ENCODE measurements at regions not wholly inside any gene's neighbourhood (a gene's known extent, or its start where the extent isn't known, plus 50 kb on each side); places are given as distances from the start of the nearest gene placed in this dataset.

DNA sequence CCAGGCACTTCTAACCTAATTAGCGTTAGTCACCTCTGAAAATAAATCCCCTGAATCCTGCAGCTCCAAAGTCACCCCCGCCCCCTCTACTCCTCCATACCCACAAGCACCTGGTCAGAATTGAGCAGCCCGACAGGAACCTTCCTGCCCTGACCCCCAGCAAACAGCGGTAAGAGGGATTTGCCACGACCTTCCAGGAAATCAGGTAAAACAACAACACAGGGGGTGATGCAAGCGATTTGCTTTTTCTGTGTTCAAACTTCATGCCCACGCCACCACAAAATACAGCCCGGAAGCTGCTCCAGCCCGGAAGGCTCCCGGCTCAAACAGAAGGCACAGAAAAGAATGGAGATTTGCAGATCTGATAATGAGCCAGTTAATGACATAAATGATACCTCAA lies 367.1 kb downstream of the GPD2 start:
- TF ChIP-seq, protein P1, sequence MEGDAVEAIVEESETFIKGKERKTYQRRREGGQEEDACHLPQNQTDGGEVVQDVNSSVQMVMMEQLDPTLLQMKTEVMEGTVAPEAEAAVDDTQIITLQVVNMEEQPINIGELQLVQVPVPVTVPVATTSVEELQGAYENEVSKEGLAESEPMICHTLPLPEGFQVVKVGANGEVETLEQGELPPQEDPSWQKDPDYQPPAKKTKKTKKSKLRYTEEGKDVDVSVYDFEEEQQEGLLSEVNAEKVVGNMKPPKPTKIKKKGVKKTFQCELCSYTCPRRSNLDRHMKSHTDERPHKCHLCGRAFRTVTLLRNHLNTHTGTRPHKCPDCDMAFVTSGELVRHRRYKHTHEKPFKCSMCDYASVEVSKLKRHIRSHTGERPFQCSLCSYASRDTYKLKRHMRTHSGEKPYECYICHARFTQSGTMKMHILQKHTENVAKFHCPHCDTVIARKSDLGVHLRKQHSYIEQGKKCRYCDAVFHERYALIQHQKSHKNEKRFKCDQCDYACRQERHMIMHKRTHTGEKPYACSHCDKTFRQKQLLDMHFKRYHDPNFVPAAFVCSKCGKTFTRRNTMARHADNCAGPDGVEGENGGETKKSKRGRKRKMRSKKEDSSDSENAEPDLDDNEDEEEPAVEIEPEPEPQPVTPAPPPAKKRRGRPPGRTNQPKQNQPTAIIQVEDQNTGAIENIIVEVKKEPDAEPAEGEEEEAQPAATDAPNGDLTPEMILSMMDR (IDR thresholded peaks at IDR 0.05; ENCODE audit: poor library complexity, severe bottlenecking): no peak
- TF ChIP-seq POLR2AphosphoS5 (IDR thresholded peaks at IDR 0.05) (no peak), EZH2 (IDR thresholded peaks at IDR 0.05; ENCODE audit: borderline replicate concordance, insufficient read depth, low read length, poor library complexity, severe bottlenecking) (no peak), MXI1 (conservative IDR thresholded peaks at IDR 0.05; ENCODE audit: poor library complexity, severe bottlenecking) (no peak), RAD21 (conservative IDR thresholded peaks at IDR 0.05) (no peak), TAF1 (IDR thresholded peaks at IDR 0.05; ENCODE audit: low read depth) (no peak), EP300 (conservative IDR thresholded peaks at IDR 0.05; ENCODE audit: poor library complexity, severe bottlenecking) (no peak)
